Immature natural killer cell (primary cell): ENCODE measurements at regions not wholly inside any gene's neighbourhood (a gene's known extent, or its start where the extent isn't known, plus 50 kb on each side); places are given as distances from the start of the nearest gene placed in this dataset.
"Not testable (repeated sequence)": the region's sequence is repeated elsewhere in the genome, so short reads cannot be mapped to it uniquely, and the experiment has no call there.

Experiments
- DNase-seq, 3 donors: peaks; one replicate each; pipeline ENCODE4 v3.0.0; 2022; ENCODE audit warnings: mixed read lengths in 1 of 3
- H3K27ac Mint-ChIP-seq, 6 donors: one replicate each; pipeline ENCODE4 v1.8.0; 2020; ENCODE audit warnings: mixed read lengths in 6 of 6, mild to moderate bottlenecking in 5 of 6, inconsistent platforms in 4 of 6, moderate library complexity in 3 of 6
- H3K27me3 Mint-ChIP-seq, 3 donors: one replicate each; pipeline ENCODE4 v1.8.0; 2020 to 2021; ENCODE audit warnings: low read depth in 3 of 3, mild to moderate bottlenecking in 3 of 3, mixed read lengths in 3 of 3, moderate library complexity in 3 of 3, inconsistent platforms in 1 of 3
- H3K36me3 Mint-ChIP-seq, 3 donors: one replicate each; pipeline ENCODE4 v1.8.0; 2020; ENCODE audit warnings: mixed read lengths in 3 of 3, inconsistent platforms in 2 of 3, mild to moderate bottlenecking in 2 of 3
- H3K4me1 Mint-ChIP-seq, 2 donors: one replicate each; pipeline ENCODE4 v1.8.0; 2020; ENCODE audit warnings: inconsistent platforms in 2 of 2, mild to moderate bottlenecking in 2 of 2, mixed read lengths in 2 of 2, moderate library complexity in 1 of 2
- H3K4me3 Mint-ChIP-seq, 5 donors: one replicate each; pipeline ENCODE4 v1.8.0; 2020; ENCODE audit warnings: mild to moderate bottlenecking in 5 of 5, mixed read lengths in 5 of 5, inconsistent platforms in 3 of 5, moderate library complexity in 3 of 5
- H3K9me3 Mint-ChIP-seq, 6 donors: one replicate each; pipeline ENCODE4 v1.8.0; 2020; ENCODE audit warnings: mild to moderate bottlenecking in 6 of 6, mixed read lengths in 6 of 6, inconsistent platforms in 4 of 6, moderate library complexity in 3 of 6

GRCh38 chr4:12507868-12508481 is 976.2 kb downstream of the RAB28 start:
- Mint-ChIP-seq H3K36me3 (no peaks in the 10 kb centered on the region), H3K27ac (no peak overlapping the region), H3K4me1 (no peaks in the 10 kb centered on the region), H3K4me3 (no peak overlapping the region), H3K27me3 (peaks cover 0 to 8% (median 3%) of the 10 kb centered on the region in 3 donors), H3K9me3 (peaks cover 6 to 31% (median 11%) of the 10 kb centered on the region in 6 donors)
- no peak for DNase-seq

DNA sequence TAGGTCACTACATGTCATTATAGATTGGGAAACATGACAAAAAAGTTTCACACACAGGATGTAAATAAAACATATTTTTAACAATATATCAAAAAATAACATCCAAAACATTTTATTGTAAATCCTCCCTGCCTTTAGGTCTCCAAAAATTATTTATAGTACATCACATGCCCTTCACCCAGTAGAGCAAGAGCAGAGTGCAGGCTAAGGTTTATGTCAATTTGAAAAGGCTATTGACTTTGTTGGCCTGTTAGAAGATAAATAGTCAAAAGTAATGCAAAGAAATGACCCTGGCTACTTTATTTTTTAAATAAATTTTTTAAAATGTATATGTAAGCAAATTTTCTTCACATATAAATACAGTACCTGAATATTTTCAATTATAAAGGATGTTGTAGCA is 983.7 kb downstream of the RAB28 start:
- H3K4me1 Mint-ChIP-seq, result no peaks in the 10 kb centered on the region
- H3K4me3 Mint-ChIP-seq, result no peak overlapping the region
- H3K36me3 Mint-ChIP-seq, result no peaks in the 10 kb centered on the region
- no peak overlapping the region for H3K27ac Mint-ChIP-seq
- H3K9me3 Mint-ChIP-seq, result peaks cover 3 to 16% (median 7%) of the 10 kb centered on the region in 6 donors
- DNase-seq, result no peak
- H3K27me3 Mint-ChIP-seq, result peaks cover 0 to 3% (median 0%) of the 10 kb centered on the region in 3 donors

GRCh38 chr4:12499693-12500092 is 984.4 kb downstream of the RAB28 start:
- no peak for DNase-seq
- Mint-ChIP-seq H3K27me3 (peaks cover 0 to 3% (median 0%) of the 10 kb centered on the region in 3 donors), H3K4me3 (no peak overlapping the region), H3K27ac (no peak overlapping the region), H3K9me3 (peaks cover 1 to 13% (median 6%) of the 10 kb centered on the region in 6 donors), H3K36me3 (no peaks in the 10 kb centered on the region), H3K4me1 (no peaks in the 10 kb centered on the region)

DNA sequence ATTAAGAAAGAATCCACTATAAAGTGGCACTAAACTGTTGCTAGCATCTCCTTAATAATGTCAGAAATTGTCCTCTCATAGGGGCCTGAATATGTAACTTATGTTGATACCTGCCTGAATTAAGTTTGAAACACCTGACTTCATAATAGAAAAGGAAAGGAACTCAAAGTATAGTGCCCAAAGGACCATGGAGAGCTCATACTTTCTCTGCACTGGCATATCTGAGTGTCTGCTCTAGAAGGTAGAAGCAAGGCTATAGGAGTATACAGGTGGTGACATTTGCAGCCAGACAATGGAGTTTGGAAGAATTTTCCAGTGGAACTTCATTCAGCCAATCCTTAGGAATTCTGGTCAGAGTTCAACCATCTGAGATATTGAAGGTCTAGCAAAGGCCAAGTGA is 988.9 kb downstream of the RAB28 start:
- Mint-ChIP-seq H3K36me3 (no peaks in the 10 kb centered on the region), H3K4me1 (no peaks in the 10 kb centered on the region), H3K4me3 (no peak overlapping the region), H3K27me3 (peaks cover 0 to 1% (median 0%) of the 10 kb centered on the region in 3 donors), H3K27ac (no peak overlapping the region), H3K9me3 (peaks cover 2 to 11% (median 8%) of the 10 kb centered on the region in 6 donors)
- DNase-seq, result no peak

DNA sequence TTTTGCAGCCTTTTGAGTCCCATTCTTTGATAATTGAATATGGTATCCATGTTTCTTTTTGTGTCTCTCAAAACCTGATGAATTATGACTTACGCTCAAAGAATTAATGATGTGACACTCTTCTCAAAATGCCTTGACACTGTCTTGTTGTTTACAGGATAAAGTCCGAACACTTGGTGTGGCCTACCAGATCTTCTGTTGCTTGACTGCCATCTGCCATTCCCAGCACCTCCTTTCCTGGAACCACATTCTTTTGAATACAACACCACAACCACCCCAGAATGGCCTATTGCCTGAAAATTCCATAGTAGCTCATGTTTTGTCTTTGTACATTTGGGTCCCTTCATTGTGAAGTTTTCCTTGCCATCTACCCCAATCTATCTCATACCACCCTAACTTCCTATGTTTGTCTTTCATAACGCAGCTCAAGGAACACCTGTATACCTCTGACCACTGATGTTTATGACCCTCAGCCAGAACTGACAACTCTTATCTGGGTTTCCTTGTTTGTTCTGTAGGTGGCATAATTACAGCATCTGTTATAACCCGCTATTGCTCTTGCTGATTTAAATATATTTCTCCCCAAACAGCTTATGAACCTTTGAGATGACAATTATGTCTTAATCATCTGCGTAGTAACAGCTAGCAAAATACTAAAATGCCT is 991.3 kb downstream of the RAB28 start:
- Mint-ChIP-seq H3K36me3 (no peaks in the 10 kb centered on the region), H3K27ac (no peak overlapping the region), H3K4me3 (no peak overlapping the region), H3K27me3 (peaks cover 0 to 1% (median 0%) of the 10 kb centered on the region in 3 donors), H3K9me3 (peaks cover 3 to 18% (median 12%) of the 10 kb centered on the region in 6 donors), H3K4me1 (no peaks in the 10 kb centered on the region)
- DNase-seq, result no peak

GRCh38 chr4:12488672-12489071 is 995.5 kb downstream of the RAB28 start:
- no peaks in the 10 kb centered on the region for H3K4me1 Mint-ChIP-seq

GRCh38 chr4:12487000-12487399 is 997.1 kb downstream of the RAB28 start:
- Mint-ChIP-seq H3K27ac (no peak overlapping the region), H3K4me3 (no peak overlapping the region), H3K9me3 (peaks cover 8 to 38% (median 13%) of the 10 kb centered on the region in 6 donors), H3K36me3 (no peaks in the 10 kb centered on the region), H3K4me1 (no peaks in the 10 kb centered on the region), H3K27me3 (peaks cover 0 to 1% (median 0%) of the 10 kb centered on the region in 3 donors)
- DNase-seq, result no peak

More at GRCh38 chr4:12488672-12489071, 995.5 kb downstream of the RAB28 start:
- no peak overlapping the region for H3K27ac Mint-ChIP-seq
- no peak overlapping the region for H3K4me3 Mint-ChIP-seq
- peaks cover 0 to 1% (median 0%) of the 10 kb centered on the region in 3 donors for H3K27me3 Mint-ChIP-seq
- DNase-seq, result no peak
- peaks cover 11 to 47% (median 14%) of the 10 kb centered on the region in 6 donors for H3K9me3 Mint-ChIP-seq
- H3K36me3 Mint-ChIP-seq, result no peaks in the 10 kb centered on the region

- Mint-ChIP-seq H3K27me3 (peaks cover 0 to 2% (median 0%) of the 10 kb centered on the region in 3 donors), H3K9me3 (peaks cover 2 to 54% (median 10%) of the 10 kb centered on the region in 6 donors), H3K4me3 (no peak overlapping the region), H3K36me3 (no peaks in the 10 kb centered on the region), H3K4me1 (no peaks in the 10 kb centered on the region), H3K27ac (no peak overlapping the region)
- no peak for DNase-seq
Measured at GRCh38 chr4:12472087-12472486, 1012.1 kb downstream of the RAB28 start.

DNA sequence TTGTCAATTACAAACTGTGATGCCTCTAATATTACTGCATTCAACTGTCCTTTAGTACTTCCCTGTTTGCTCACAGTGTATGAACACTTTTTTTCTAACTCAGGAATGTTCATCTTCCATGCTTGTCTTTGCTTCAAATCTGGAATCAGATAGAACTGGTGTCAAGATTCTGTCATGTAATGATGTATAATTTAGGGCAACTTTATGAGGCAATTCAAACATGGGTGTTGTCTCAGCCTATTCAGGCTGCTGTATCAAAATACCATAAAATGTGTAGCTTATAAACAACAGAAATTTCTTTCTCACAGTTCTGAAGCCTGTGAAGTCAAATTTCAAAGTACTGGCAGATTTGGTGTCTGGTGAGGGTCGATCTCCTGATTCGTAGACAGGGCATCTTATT is 1012.9 kb downstream of the RAB28 start:
- Mint-ChIP-seq H3K27me3 (peaks cover 0 to 1% (median 0%) of the 10 kb centered on the region in 3 donors), H3K9me3 (peaks cover 2 to 54% (median 10%) of the 10 kb centered on the region in 6 donors), H3K4me1 (no peaks in the 10 kb centered on the region), H3K4me3 (no peak overlapping the region), H3K27ac (no peak overlapping the region), H3K36me3 (no peaks in the 10 kb centered on the region)
- no peak for DNase-seq

- H3K27me3 Mint-ChIP-seq, DNase-seq, H3K4me1 Mint-ChIP-seq, H3K27ac Mint-ChIP-seq, H3K4me3 Mint-ChIP-seq, H3K36me3 Mint-ChIP-seq: not testable (repeated sequence)
- peaks cover 20 to 53% (median 33%) of the 10 kb centered on the region in 6 donors for H3K9me3 Mint-ChIP-seq
Measured at GRCh38 chr4:12461576-12461975, 1022.6 kb downstream of the RAB28 start.

DNA sequence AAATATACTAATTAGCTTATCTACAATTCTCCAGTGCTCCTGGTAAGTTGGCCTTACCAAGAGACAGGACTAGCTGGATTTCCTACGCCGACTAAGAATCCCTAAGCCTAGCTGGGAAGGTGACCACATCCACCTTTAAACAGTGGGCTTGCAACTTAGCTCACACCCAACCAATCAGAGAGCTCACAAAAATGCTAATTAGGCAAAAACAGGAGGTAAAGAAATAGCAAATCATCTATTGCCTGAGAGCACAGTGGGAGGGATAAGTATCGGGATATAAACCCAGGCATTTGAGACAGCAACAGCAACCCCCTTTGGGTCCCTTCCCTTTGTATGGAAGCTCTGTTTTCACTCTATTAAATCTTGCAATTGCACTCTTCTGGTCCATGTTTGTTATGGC is 1025.0 kb downstream of the RAB28 start:
- peaks cover 20 to 45% (median 30%) of the 10 kb centered on the region in 6 donors for H3K9me3 Mint-ChIP-seq
- H3K4me1 Mint-ChIP-seq, result no peaks in the 10 kb centered on the region
- H3K4me3 Mint-ChIP-seq, result no peak overlapping the region
- H3K27me3 Mint-ChIP-seq, result peaks cover 0 to 5% (median 2%) of the 10 kb centered on the region in 3 donors
- DNase-seq, result no peak
- peaks cover 0 to 3% (median 0%) of the 10 kb centered on the region in 3 donors for H3K36me3 Mint-ChIP-seq
- H3K27ac Mint-ChIP-seq, result no peak overlapping the region

GRCh38 chr4:12458621-12459020 is 1025.5 kb downstream of the RAB28 start:
- Mint-ChIP-seq H3K4me1 (no peaks in the 10 kb centered on the region), H3K27ac (no peak overlapping the region), H3K4me3 (no peak overlapping the region), H3K36me3 (peaks cover 0 to 3% (median 0%) of the 10 kb centered on the region in 3 donors), H3K27me3 (peaks cover 0 to 5% (median 2%) of the 10 kb centered on the region in 3 donors), H3K9me3 (peaks cover 18 to 42% (median 31%) of the 10 kb centered on the region in 6 donors)
- DNase-seq, result no peak

DNA sequence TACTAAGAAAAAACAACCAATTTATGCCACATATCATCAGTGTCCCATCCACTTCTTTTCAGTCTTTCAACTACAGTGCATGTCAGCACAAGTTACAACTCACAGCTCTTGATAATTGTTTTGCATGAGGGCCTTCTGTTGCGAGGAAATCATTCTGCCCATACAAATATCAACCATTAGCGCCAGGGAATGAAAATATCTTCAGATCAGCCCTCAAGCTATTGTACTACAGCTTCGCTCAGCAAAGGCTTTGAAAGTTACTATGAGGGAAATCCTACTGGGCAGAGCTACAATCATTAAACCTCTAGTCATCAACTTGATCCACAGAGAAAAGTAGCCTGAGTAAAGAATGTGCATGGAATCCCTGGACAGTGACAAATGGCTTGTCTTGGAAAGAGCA is 1023.6 kb upstream of the HS3ST1 start:
- no peaks in the 10 kb centered on the region for H3K36me3 Mint-ChIP-seq

DNA sequence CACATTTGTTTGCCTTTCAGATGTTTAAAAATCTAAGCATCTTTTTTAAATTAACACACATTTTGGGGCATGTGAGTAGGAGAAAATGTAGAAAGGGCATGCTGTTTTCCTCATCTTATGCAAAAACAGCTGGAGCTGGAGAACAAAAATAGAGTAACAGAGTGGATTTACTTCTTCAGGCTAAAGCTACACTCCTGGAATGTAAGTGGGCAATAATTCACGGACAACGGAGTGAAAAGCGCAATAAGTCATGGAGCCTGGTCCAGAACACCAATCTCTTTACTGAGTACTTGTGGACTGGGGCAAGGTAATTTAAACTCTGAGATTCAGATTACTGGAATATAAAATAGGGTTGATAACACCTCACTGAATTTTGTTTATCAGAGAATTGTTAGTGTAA is 1018.8 kb upstream of the HS3ST1 start:
- Mint-ChIP-seq H3K4me3 (no peak overlapping the region), H3K36me3 (peaks cover 0 to 5% (median 0%) of the 10 kb centered on the region in 3 donors), H3K4me1 (no peaks in the 10 kb centered on the region), H3K27me3 (no peaks in the 10 kb centered on the region), H3K9me3 (peaks cover 0 to 56% (median 26%) of the 10 kb centered on the region in 6 donors), H3K27ac (no peak overlapping the region)
- no peak for DNase-seq

More for the DNA sequence above, 1023.6 kb upstream of the HS3ST1 start:
- Mint-ChIP-seq H3K27me3 (peaks cover 0 to 5% (median 0%) of the 10 kb centered on the region in 3 donors), H3K27ac (no peak overlapping the region), H3K4me3 (no peak overlapping the region), H3K9me3 (peaks cover 9 to 52% (median 18%) of the 10 kb centered on the region in 6 donors), H3K4me1 (no peaks in the 10 kb centered on the region)
- DNase-seq, result no peak
